ENCODE measurements at regions not wholly inside any gene's neighbourhood (a gene's known extent, or its start where the extent isn't known, plus 50 kb on each side); places are given as distances from the start of the nearest gene placed in this dataset.

DNA sequence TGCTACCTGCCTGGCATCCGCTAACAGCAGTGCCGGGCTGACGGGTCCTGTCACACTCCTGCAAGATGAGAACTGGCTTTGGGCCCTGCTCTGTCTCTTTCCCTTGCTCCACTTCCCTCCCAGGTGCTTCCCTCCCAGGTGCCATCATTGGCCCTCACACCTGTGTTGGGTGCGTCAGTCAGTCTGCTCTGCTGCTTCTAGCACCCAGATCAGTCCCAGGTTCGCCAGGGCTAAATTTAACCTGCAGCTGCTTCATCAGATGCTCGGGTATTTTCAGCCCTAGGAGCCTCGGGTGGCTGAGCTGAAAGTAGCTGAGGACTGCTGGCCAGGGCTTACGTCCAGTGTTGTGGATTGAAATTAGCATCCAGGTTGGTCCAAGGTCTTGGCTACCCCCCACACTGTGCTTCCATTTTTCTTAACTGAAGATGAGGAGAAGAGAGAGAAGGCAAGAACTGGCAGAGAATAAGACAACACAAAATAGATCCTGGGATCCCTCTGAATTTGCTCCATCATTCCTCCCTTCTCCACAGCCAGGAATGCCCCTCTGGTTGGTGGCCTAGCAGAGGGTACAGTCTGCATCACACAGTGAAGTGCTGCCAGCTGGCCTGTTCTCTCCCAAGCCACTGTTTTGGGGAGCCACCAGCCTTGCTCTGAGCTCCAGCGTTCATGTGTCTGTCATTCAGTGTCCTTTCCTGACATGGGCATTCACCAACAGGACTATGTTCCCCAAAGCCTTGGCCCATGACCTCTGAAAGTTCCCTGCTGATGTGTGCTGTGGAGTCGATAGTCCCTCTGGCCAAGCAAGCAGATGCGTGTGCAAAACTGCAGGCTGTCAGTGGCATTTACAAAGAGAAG is 65.9 kb upstream of the SYPL1 start:
- Mint-ChIP-seq H3K9me3 (ENCODE audit: insufficient read depth) (no peaks in the 10 kb centered on the region), H3K4me1 (ENCODE audit: low read depth) (peaks cover 6% of the 10 kb centered on the region), H3K4me3 (no peak overlapping the region), H3K27ac (no peak overlapping the region), H3K27me3 (ENCODE audit: low read depth) (peaks cover 22% of the 10 kb centered on the region), H3K36me3 (ENCODE audit: low read depth) (no peaks in the 10 kb centered on the region)
- ChIA-PET POLR2A (no interaction called here), CTCF (interaction anchor here (1.1 to 9.5 kb wide), 14 partner anchors 12 to 558 kb away, joined by 3 to 180 read pairs (median 7); partner anchors contain the start of gene CCDC71L)
- ATAC-seq (no peak), DNase-seq (no peak)

GRCh38 chr7:106177300-106177690 is 65.2 kb upstream of the SYPL1 start:
- CTCF ChIA-PET: interaction anchor here (0.8 to 9.5 kb wide), 30 partner anchors 9 to 582 kb away, joined by 3 to 180 read pairs (median 5); partner anchors contain the start of gene CCDC71L
- Mint-ChIP-seq H3K36me3 (ENCODE audit: low read depth) (no peaks in the 10 kb centered on the region), H3K4me1 (ENCODE audit: low read depth) (peaks cover 6% of the 10 kb centered on the region), H3K27ac (no peak overlapping the region), H3K4me3 (no peak overlapping the region), H3K27me3 (ENCODE audit: low read depth) (peaks cover 22% of the 10 kb centered on the region), H3K9me3 (ENCODE audit: insufficient read depth) (no peaks in the 10 kb centered on the region)
- DNase-seq: no peak
- POLR2A ChIA-PET: no interaction called here
- no peak for ATAC-seq

GRCh38 chr7:106176414-106177299 is 64.5 kb upstream of the SYPL1 start:
- POLR2A ChIA-PET: no interaction called here

GRCh38 chr7:106175507-106175906 is 63.4 kb upstream of the SYPL1 start:
- no peaks in the 10 kb centered on the region for H3K9me3 Mint-ChIP-seq (ENCODE audit: insufficient read depth)
- CTCF ChIA-PET: interaction anchor here (1.1 to 9.5 kb wide), 14 partner anchors 10 to 561 kb away, joined by 3 to 180 read pairs (median 5); partner anchors contain the start of gene CCDC71L
- POLR2A ChIA-PET: no interaction called here
- peaks cover 22% of the 10 kb centered on the region for H3K27me3 Mint-ChIP-seq (ENCODE audit: low read depth)
- peaks cover 3% of the 10 kb centered on the region for H3K4me1 Mint-ChIP-seq (ENCODE audit: low read depth)
- H3K27ac Mint-ChIP-seq: no peak overlapping the region
- ATAC-seq (no peak), DNase-seq (no peak)
- no peaks in the 10 kb centered on the region for H3K36me3 Mint-ChIP-seq (ENCODE audit: low read depth)
- H3K4me3 Mint-ChIP-seq: no peak overlapping the region

More at GRCh38 chr7:106176414-106177299, 64.5 kb upstream of the SYPL1 start:
- CTCF ChIA-PET: interaction anchor here (0.6 to 9.5 kb wide), 48 partner anchors 10 to 991 kb away, joined by 3 to 180 read pairs (median 4); partner anchors contain the start of genes CCDC71L and HBP1
- peak; percentile 81 for ATAC-seq
- Mint-ChIP-seq H3K27me3 (ENCODE audit: low read depth) (peaks cover 22% of the 10 kb centered on the region), H3K4me1 (ENCODE audit: low read depth) (peaks cover 4% of the 10 kb centered on the region), H3K4me3 (no peak overlapping the region), H3K36me3 (ENCODE audit: low read depth) (no peaks in the 10 kb centered on the region), H3K27ac (no peak overlapping the region), H3K9me3 (ENCODE audit: insufficient read depth) (no peaks in the 10 kb centered on the region)
- DNase-seq: peak; percentile 75

DNA sequence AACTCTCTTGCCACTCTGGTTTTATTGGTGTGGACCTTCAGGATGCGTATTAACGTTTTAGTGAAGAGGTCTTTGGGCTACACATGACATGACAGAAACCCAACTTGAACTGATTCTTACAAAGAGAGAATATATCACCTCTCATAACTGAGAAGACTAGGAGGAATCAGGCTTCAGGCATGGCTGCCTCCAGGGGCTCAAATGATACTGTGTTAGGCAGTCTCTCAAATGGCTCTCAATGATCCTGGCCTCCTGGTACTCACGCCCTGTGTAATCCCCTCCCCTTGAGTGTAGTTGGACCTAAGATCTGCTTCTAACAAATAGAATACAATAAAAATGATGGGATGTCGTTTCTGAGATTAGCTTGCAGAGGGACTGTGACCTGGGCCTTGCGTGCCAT is 58.5 kb upstream of the SYPL1 start:
- DNase-seq (no peak), ATAC-seq (no peak)
- peaks cover 19% of the 10 kb centered on the region for H3K27me3 Mint-ChIP-seq (ENCODE audit: low read depth)
- no peak overlapping the region for H3K4me3 Mint-ChIP-seq
- H3K27ac Mint-ChIP-seq: no peak overlapping the region
- no peaks in the 10 kb centered on the region for H3K4me1 Mint-ChIP-seq (ENCODE audit: low read depth)
- no peaks in the 10 kb centered on the region for H3K36me3 Mint-ChIP-seq (ENCODE audit: low read depth)
- no peaks in the 10 kb centered on the region for H3K9me3 Mint-ChIP-seq (ENCODE audit: insufficient read depth)
- POLR2A ChIA-PET: interaction anchor here (0.6 kb wide), 1 partner anchor 52 kb away, joined by 3 read pairs; no protein-coding TSS in a partner anchor
- CTCF ChIA-PET: interaction anchor here (0.7 to 2.1 kb wide), 5 partner anchors 9 to 292 kb away, joined by 3 to 11 read pairs (median 4); no protein-coding TSS in a partner anchor

DNA sequence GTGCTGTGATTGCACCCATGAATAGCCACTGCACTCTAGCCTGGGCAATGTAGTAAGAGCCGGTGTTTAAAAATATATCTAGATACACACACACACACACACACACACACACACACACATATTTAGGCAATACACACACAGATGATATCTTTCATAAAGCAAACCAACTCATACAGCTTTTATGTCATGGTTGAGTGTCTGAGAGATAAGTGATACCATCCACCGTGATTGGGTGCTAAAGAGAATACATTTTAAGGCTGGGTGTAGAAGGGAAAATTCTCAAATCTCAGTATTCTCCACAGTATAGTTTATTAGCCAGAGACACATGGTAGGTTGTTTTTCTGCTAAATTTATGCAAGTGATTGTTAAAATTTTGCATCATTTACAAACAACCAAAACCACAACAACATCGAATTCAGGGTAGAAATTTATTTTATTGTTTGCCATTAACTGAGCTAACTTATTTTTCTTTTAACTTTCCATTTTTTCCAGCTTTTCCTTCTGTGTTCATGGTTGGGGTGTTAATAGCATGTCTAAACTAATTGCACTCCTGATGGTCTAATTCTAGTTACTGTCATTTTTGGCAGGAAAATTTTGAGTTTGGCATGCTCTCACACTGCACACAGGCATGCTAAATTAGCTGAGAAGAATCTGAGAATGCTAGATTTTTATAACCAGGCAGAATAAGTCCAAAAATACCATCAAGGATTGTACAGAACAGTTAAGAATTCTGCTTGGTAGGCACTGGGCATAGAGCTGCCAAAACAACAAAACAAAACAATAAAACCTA is 57.9 kb upstream of the SYPL1 start:
- POLR2A ChIA-PET: no interaction called here
- DNase-seq (no peak), ATAC-seq (no peak)
- CTCF ChIA-PET: interaction anchor here (0.7 to 2.1 kb wide), 3 partner anchors 16 to 292 kb away, joined by 3 to 11 read pairs (median 4); no protein-coding TSS in a partner anchor
- Mint-ChIP-seq H3K27ac (no peak overlapping the region), H3K27me3 (ENCODE audit: low read depth) (peaks cover 17% of the 10 kb centered on the region), H3K36me3 (ENCODE audit: low read depth) (no peaks in the 10 kb centered on the region), H3K4me1 (ENCODE audit: low read depth) (no peaks in the 10 kb centered on the region), H3K9me3 (ENCODE audit: insufficient read depth) (no peaks in the 10 kb centered on the region), H3K4me3 (no peak overlapping the region)

- ChIA-PET CTCF (interaction anchor here (0.7 to 8.5 kb wide), 25 partner anchors 9 to 478 kb away, joined by 3 to 76 read pairs (median 5); partner anchors contain the start of genes NAMPT and SYPL1), POLR2A (interaction anchor here (0.7 kb wide), 1 partner anchor 20 kb away, joined by 4 read pairs; no protein-coding TSS in a partner anchor)
- peaks cover 17% of the 10 kb centered on the region for H3K27me3 Mint-ChIP-seq (ENCODE audit: low read depth)
- H3K9me3 Mint-ChIP-seq (ENCODE audit: insufficient read depth): peaks cover 7% of the 10 kb centered on the region
- DNase-seq (no peak), ATAC-seq (no peak)
- H3K36me3 Mint-ChIP-seq (ENCODE audit: low read depth): no peaks in the 10 kb centered on the region
- H3K4me3 Mint-ChIP-seq: no peak overlapping the region
- no peaks in the 10 kb centered on the region for H3K4me1 Mint-ChIP-seq (ENCODE audit: low read depth)
- no peak overlapping the region for H3K27ac Mint-ChIP-seq
Measured at GRCh38 chr7:106167439-106168136, 55.5 kb upstream of the SYPL1 start.

- ChIA-PET CTCF (interaction anchor here (0.7 to 8.5 kb wide), 24 partner anchors 9 to 477 kb away, joined by 3 to 76 read pairs (median 5); partner anchors contain the start of genes NAMPT and SYPL1), POLR2A (no interaction called here)
- peaks cover 7% of the 10 kb centered on the region for H3K9me3 Mint-ChIP-seq (ENCODE audit: insufficient read depth)
- ATAC-seq (no peak), DNase-seq (peak; percentile 57)
- peaks cover 17% of the 10 kb centered on the region for H3K27me3 Mint-ChIP-seq (ENCODE audit: low read depth)
- H3K4me1 Mint-ChIP-seq (ENCODE audit: low read depth): no peaks in the 10 kb centered on the region
- no peak overlapping the region for H3K4me3 Mint-ChIP-seq
- no peaks in the 10 kb centered on the region for H3K36me3 Mint-ChIP-seq (ENCODE audit: low read depth)
- no peak overlapping the region for H3K27ac Mint-ChIP-seq
Measured at GRCh38 chr7:106166651-106167342, 54.7 kb upstream of the SYPL1 start.

DNA sequence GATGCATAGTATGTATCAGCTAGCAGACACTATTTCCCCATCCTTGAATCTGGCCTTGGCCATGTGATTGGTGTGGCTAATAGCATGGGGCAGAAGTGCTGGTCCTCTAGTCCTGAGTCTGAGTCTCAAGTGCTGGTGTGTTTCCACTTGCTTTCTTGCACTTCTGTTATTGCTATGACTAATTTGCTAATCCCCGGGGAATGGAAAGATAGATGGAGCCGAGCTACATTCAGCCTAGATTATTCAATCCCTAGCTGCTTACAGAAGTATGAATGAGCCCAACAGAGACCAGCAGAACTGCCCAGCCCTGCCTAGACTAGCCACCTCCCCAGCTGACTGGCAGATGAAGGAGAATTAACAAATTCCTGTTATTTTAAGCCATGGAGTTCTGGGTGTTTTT is 53.2 kb upstream of the SYPL1 start:
- ChIA-PET POLR2A (interaction anchor here (0.6 kb wide), 2 partner anchors 632 to 1184 kb away, joined by 3 to 4 read pairs; no protein-coding TSS in a partner anchor), CTCF (interaction anchor here (0.7 to 8.5 kb wide), 10 partner anchors 9 to 405 kb away, joined by 3 to 76 read pairs (median 4); no protein-coding TSS in a partner anchor)
- H3K9me3 Mint-ChIP-seq (ENCODE audit: insufficient read depth): peaks cover 7% of the 10 kb centered on the region
- no peaks in the 10 kb centered on the region for H3K4me1 Mint-ChIP-seq (ENCODE audit: low read depth)
- ATAC-seq: no peak
- DNase-seq: no peak
- H3K36me3 Mint-ChIP-seq (ENCODE audit: low read depth): no peaks in the 10 kb centered on the region
- H3K4me3 Mint-ChIP-seq: no peak overlapping the region
- no peak overlapping the region for H3K27ac Mint-ChIP-seq
- H3K27me3 Mint-ChIP-seq (ENCODE audit: low read depth): peaks cover 21% of the 10 kb centered on the region

- Mint-ChIP-seq H3K9me3 (ENCODE audit: insufficient read depth) (peaks cover 7% of the 10 kb centered on the region), H3K36me3 (ENCODE audit: low read depth) (no peaks in the 10 kb centered on the region), H3K4me3 (no peak overlapping the region), H3K4me1 (ENCODE audit: low read depth) (no peaks in the 10 kb centered on the region), H3K27me3 (ENCODE audit: low read depth) (peaks cover 35% of the 10 kb centered on the region), H3K27ac (no peak overlapping the region)
- ATAC-seq (no peak), DNase-seq (no peak)
- ChIA-PET POLR2A (interaction anchor here (0.7 kb wide), 1 partner anchor 697 kb away, joined by 3 read pairs; no protein-coding TSS in a partner anchor), CTCF (interaction anchor here (8.4 to 8.5 kb wide), 2 partner anchors 9 to 106 kb away, joined by 71 to 76 read pairs; no protein-coding TSS in a partner anchor)
Measured at GRCh38 chr7:106163257-106163656, 51.1 kb upstream of the SYPL1 start.

Data from activated CD8-positive, alpha-beta T cell treated with anti-CD3 and anti-CD28 coated beads, Interleukin-2, amount 10 ng/mL, durations not matched to agents 7 days and 5 days (primary cell).